NCI-H774 (cell line): ENCODE measurements at regions not wholly inside any gene's neighbourhood (a gene's known extent, or its start where the extent isn't known, plus 50 kb on each side); places are given as distances from the start of the nearest gene placed in this dataset.

Experiments
- DNase-seq: peaks from one replicate; lab custom pipeline; 2025; lab: John Stamatoyannopoulos, UW

DNA sequence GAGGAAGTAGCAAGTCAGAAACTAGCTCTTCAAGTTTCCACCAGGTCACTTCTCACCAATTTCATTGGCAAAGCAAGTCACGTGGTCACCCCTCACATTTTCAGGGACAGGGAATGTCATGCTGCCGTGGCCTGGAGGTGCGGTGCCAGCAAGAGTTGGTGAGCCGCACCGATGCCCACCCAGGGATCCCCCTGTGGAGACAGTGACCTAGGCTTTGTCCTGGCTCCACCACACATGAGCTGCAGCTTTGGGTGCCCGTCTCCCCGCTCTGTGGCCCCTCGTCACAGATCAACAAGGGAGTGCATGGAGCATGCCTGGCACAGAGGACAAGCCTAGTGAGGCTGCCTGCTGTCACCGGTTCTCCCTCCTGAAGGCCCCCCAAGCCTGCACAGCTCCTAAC is 226.7 kb upstream of the PPP2R2D start:
- no peak for DNase-seq

- DNase-seq, result no peak
Observed at GRCh38 chr10:131675104-131675503, 225.7 kb upstream of the PPP2R2D start.

- no peak for DNase-seq
Observed at GRCh38 chr10:131676046-131676799, 224.6 kb upstream of the PPP2R2D start.

- DNase-seq, result no peak
Observed at GRCh38 chr10:131676800-131677421, 223.9 kb upstream of the PPP2R2D start.

DNA sequence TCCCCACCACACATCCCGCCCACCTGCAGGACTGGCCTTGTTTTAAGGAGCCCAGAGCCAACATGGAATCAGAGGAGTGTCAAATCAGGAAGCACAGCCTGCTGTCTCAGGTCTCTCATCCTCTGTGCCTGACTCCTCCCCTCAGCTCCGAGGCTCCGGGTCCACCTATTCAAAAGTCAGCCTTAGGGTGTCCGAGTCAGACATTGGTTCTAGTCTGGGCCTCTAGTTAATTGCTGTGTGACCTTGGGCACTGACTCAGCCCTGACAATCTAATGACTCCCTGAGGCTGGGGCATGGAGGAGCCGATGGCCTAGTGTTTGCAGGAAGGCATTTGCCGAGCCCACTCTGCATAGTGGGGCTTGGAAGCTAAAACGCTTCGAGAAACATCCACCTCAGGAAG is 223.1 kb upstream of the PPP2R2D start:
- DNase-seq, result no peak

DNA sequence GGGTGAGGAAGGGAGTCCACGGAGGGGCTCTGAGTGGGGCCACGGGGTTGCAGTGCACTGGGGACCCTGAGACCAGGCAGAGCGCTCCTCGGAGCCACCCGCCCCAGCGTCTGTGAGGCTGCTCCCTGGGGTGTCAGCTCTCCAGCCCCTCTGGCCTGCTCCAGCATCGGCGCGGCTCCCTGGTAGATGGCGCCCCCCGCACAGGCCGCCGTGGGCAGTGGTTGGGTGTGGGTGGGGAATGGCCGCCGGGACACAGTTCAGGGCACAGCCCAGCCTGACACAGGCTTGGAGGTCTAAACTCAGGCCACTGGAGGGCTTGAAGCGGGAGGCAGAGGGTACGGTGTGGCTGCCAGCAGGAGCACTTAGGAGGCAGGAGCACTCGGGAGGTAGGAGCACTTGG is 222.6 kb upstream of the PPP2R2D start:
- DNase-seq, result no peak

DNA sequence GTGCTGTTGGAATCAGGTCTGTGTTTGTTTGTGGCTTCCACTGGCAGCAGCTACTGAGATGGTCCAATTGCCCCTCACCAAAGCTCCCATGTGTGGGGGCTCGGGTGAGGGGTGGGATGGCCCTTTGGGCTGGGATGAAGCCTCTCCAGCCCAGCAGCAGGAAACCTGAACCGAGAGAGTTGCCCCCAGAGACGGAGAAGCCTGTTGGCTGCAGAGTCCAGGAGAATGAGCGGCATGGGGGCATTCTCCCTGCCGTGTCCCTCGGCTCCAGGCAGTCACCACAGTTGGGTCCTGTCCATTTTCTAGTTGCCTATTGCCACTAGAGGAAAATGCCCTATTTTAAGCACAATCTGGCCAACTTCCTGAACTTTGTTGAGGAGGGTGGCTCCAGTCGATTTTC is 222.2 kb upstream of the PPP2R2D start:
- no peak for DNase-seq

DNA sequence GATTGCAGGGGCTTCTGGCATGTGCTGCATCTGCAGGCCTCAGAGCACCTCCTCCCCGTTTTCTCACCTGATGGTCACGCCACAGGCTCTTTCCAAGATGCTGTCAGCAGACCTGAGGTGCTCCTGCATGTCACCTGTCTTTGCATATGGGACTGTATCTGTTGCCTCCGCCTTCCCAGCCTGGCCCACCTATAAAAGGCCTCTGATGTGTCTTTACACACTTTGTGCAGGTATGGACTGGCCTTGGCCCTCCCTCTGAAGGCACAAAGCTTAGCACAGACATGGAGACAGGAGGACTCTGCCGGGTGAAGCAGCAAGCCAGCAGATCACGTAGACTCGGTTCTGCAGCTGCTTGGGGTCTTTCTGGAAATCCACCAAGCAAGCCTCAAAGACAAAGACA is 220.9 kb upstream of the PPP2R2D start:
- DNase-seq, result no peak

GRCh38 chr10:131681122-131681521 is 219.7 kb upstream of the PPP2R2D start:
- no peak for DNase-seq

- DNase-seq, result no peak
Observed at GRCh38 chr10:131681656-131682055, 219.2 kb upstream of the PPP2R2D start.

- DNase-seq, result no peak
Observed at GRCh38 chr10:131682271-131682962, 218.4 kb upstream of the PPP2R2D start.

DNA sequence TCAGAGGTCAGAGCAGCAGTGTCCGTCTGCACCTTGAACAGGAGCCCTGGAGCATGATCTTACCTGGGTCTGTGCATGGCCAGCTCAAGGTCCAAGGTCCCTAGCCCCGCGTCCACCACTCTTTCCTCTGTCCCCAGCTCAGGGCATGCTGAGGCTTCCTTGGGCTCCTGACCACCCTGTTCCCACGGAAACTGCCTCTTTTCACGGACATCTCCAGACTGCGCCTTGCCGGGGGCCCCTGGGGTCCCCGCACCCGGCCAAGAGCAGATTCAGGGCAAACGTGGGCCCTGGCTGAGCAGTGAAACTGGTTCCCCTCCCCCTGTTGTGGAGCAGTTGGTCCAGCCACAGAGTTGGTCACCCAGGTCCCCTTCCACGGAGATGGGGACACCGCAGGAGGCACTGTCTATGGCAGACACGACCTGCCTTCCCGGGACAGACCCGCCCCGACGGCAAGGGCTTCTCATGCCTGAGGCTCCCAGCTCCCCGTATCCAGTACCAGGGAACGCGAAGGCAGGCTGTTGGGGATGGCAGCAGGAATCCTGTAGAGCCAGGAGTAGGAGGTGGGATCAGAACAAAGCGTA is 217.4 kb upstream of the PPP2R2D start:
- no peak for DNase-seq

DNA sequence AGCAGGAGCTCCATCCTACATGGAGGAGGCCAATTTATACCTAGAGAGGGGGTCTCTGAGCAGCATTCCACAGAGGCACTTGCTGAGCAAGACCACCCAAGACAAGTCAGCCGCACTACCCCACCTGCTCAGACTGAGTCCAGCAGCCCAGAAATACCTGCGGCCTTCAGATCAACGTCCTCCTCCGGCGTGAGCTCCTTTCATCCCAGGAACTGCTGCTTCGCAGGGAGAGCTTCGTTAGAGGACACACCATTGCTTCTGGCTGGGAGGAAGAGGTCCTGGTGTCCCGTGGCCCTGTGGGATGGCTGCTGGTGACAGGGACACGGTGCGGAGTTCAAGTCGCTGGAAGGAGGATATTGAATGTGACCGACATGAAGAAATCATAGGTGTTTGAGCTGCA is 216.9 kb upstream of the PPP2R2D start:
- no peak for DNase-seq

- no peak for DNase-seq
Observed at GRCh38 chr10:131685007-131685406, 215.8 kb upstream of the PPP2R2D start.

DNA sequence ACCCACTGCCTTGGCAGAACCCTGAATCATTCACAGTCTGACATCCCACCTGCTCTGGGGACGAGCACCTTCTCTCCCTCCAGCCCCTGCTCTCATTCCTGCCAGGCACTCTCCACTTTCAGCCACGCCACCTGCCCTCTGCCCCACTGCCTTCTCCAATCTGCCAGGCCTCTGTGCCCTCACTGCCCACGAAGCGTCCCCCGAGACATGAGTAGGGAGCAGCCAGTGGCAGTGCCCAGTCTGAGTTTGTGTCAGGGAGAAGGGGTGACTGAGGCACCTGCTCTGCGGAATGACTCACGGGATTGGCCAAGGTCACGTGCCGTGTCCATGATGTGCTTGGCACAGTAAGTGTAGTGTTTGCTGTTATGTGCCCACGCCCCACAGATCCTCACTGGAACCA is 215.2 kb upstream of the PPP2R2D start:
- no peak for DNase-seq

DNA sequence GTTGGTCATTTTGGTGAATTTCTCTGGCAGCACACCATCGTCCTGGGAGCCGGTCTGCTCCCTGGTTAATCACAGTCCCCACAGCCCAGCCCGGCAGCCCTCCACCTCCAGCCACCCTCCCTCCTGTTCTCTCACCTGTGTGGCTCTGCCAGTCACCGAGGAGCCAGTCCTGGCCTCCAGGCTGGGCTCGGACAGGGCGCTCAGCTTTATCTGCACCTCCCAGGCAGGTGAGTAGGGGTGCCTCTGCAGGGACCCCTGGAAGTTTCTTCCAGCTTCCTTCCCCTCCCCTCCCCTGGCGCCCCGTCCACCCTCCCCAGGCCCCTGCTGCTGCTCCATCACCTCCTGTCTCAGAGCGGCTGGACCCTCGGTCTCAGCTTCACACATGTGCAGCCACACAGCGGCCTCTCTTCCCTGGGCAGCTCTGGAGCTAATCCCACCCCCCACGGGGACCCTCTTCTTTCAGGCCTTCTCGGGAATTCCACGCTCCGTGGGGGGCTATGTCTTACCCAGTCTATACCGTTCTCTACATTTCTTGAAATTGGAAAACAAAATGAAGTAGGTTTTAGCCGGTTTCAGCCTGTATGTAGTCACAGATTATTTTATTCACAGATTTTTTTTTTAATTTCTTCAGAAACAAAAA is 213.9 kb upstream of the PPP2R2D start:
- DNase-seq, result no peak

- DNase-seq, result no peak
Observed at GRCh38 chr10:131688304-131688703, 212.5 kb upstream of the PPP2R2D start.

- no peak for DNase-seq
Observed at GRCh38 chr10:131689016-131689415, 211.8 kb upstream of the PPP2R2D start.

DNA sequence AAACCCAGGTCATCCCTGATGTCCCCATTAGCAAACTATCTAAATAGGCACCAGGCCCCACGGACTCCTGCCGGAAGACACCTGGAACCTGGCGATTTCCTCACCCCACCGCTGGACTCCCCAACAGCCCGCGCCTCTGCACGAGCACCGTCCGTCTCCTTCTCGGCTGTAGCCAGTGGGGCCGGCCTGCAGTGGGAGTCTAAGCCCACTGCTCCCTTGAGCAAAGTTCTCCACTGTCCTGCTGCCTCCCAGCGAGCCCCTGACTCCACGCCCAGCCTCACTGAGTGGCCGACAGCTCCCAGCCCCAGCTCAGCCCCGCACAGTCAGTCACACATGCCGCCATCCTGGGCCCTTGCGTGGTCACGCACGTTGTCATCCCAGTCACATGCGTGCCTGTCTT is 211.3 kb upstream of the PPP2R2D start:
- DNase-seq, result no peak

GRCh38 chr10:131689954-131690757 is 210.7 kb upstream of the PPP2R2D start:
- DNase-seq, result no peak

GRCh38 chr10:131690805-131691239 is 210.0 kb upstream of the PPP2R2D start:
- DNase-seq, result no peak
